Right lung (tissue), 2 donors: ENCODE measurements at regions not wholly inside any gene's neighbourhood (a gene's known extent, or its start where the extent isn't known, plus 50 kb on each side); places are given as distances from the start of the nearest gene placed in this dataset.

Experiments used
- DNase-seq, 2 donors: peaks; one replicate each; pipeline ENCODE4 v3.0.0-alpha.2; 2013

GRCh38 chr6:134527108-134527787, 209.3 kb upstream of the SGK1 start:
- DNase-seq = no peak

GRCh38 chr6:134525190-134525868, 207.4 kb upstream of the SGK1 start:
- DNase-seq = no peak

GRCh38 chr6:134523903-134524650, 206.2 kb upstream of the SGK1 start:
- DNase-seq = no peak

- no peak for DNase-seq
Measured at GRCh38 chr6:134523051-134523450, 205.1 kb upstream of the SGK1 start.

- no peak for DNase-seq
Measured at GRCh38 chr6:134521116-134521501, 203.2 kb upstream of the SGK1 start.

GRCh38 chr6:134520181-134521115, 202.5 kb upstream of the SGK1 start:
- DNase-seq = no peak

GRCh38 chr6:134519465-134519864, 201.6 kb upstream of the SGK1 start:
- DNase-seq = peak in 1 of 2 donors; percentile 28

GRCh38 chr6:134517868-134518267, 200.0 kb upstream of the SGK1 start:
- DNase-seq = no peak

GRCh38 chr6:134517145-134517658, 199.3 kb upstream of the SGK1 start:
- DNase-seq = peak; percentile 70 to 73

- no peak for DNase-seq
Measured at GRCh38 chr6:134516582-134516981, 198.7 kb upstream of the SGK1 start.

GRCh38 chr6:134515986-134516385, 198.1 kb upstream of the SGK1 start:
- DNase-seq = no peak

- no peak for DNase-seq
Measured at GRCh38 chr6:134512981-134513391, 195.1 kb upstream of the SGK1 start.

- no peak for DNase-seq
Measured at GRCh38 chr6:134511984-134512683, 194.2 kb upstream of the SGK1 start.

- no peak for DNase-seq
Measured at GRCh38 chr6:134510920-134511319, 193.0 kb upstream of the SGK1 start.

- no peak for DNase-seq
Measured at GRCh38 chr6:134510142-134510541, 192.2 kb upstream of the SGK1 start.

- DNase-seq = no peak
Measured at GRCh38 chr6:134508862-134509498, 191.1 kb upstream of the SGK1 start.

GRCh38 chr6:134506162-134506561, 188.2 kb upstream of the SGK1 start:
- no peak for DNase-seq

- no peak for DNase-seq
Measured at GRCh38 chr6:134503585-134504281, 185.8 kb upstream of the SGK1 start.
